Eye (tissue), 1 donor: ENCODE measurements at regions not wholly inside any gene's neighbourhood (a gene's known extent, or its start where the extent isn't known, plus 50 kb on each side); places are given as distances from the start of the nearest gene placed in this dataset.
"Not testable (repeated sequence)": the region's sequence is repeated elsewhere in the genome, so short reads cannot be mapped to it uniquely, and the experiment has no call there.

Experiments used
- DNase-seq: peaks from one replicate; pipeline ENCODE4 v3.0.0-alpha.2; 2015

GRCh38 chrY:19042306-19042958 is 268.9 kb upstream of the HSFY2 start:
- no peak for DNase-seq

GRCh38 chrY:19026631-19027030 is 253.1 kb upstream of the HSFY2 start:
- no peak for DNase-seq

- DNase-seq = no peak
Measured at GRCh38 chrY:19023934-19024333, 250.4 kb upstream of the HSFY2 start.

GRCh38 chrY:19020193-19020592 is 246.7 kb upstream of the HSFY2 start:
- DNase-seq = no peak

GRCh38 chrY:19016990-19017389 is 243.5 kb upstream of the HSFY2 start:
- DNase-seq = no peak

- DNase-seq = no peak
Measured at GRCh38 chrY:19015854-19016253, 242.3 kb upstream of the HSFY2 start.

- DNase-seq = no peak
Measured at GRCh38 chrY:19015213-19015612, 241.7 kb upstream of the HSFY2 start.

- no peak for DNase-seq
Measured at GRCh38 chrY:19012985-19013384, 239.4 kb upstream of the HSFY2 start.

- DNase-seq = peak; percentile 13
Measured at GRCh38 chrY:19011605-19012090, 238.1 kb upstream of the HSFY2 start.

- no peak for DNase-seq
Measured at GRCh38 chrY:19006234-19006633, 232.7 kb upstream of the HSFY2 start.

GRCh38 chrY:19005579-19005978 is 232.0 kb upstream of the HSFY2 start:
- DNase-seq = no peak

- DNase-seq = no peak
Measured at GRCh38 chrY:18997635-18998240, 224.2 kb upstream of the HSFY2 start.

GRCh38 chrY:18993480-18993879 is 219.9 kb upstream of the HSFY2 start:
- no peak for DNase-seq

- DNase-seq = peak; percentile 11
Measured at GRCh38 chrY:18992684-18993083, 219.1 kb upstream of the HSFY2 start.

- DNase-seq = no peak
Measured at GRCh38 chrY:18989356-18989755, 215.8 kb upstream of the HSFY2 start.

GRCh38 chrY:18966001-18966400 is 192.5 kb upstream of the HSFY2 start:
- no peak for DNase-seq

- DNase-seq = no peak
Measured at GRCh38 chrY:18958846-18959245, 185.3 kb upstream of the HSFY2 start.

GRCh38 chrY:18951657-18952435 is 178.3 kb upstream of the HSFY2 start:
- peak; percentile 15 for DNase-seq

GRCh38 chrY:18951019-18951418 is 177.5 kb upstream of the HSFY2 start:
- DNase-seq = no peak

- DNase-seq = no peak
Measured at GRCh38 chrY:18936831-18937230, 163.3 kb upstream of the HSFY2 start.

GRCh38 chrY:18919256-18919655 is 145.7 kb upstream of the HSFY2 start:
- no peak for DNase-seq

- DNase-seq = no peak
Measured at GRCh38 chrY:18912846-18913245, 139.3 kb upstream of the HSFY2 start.

GRCh38 chrY:18909846-18910245 is 136.3 kb upstream of the HSFY2 start:
- DNase-seq = no peak

- DNase-seq = not testable (repeated sequence)
Measured at GRCh38 chrY:18906198-18906597, 132.7 kb upstream of the HSFY2 start.
